ENCODE measurements at regions not wholly inside any gene's neighbourhood (a gene's known extent, or its start where the extent isn't known, plus 50 kb on each side); places are given as distances from the start of the nearest gene placed in this dataset.

DNA sequence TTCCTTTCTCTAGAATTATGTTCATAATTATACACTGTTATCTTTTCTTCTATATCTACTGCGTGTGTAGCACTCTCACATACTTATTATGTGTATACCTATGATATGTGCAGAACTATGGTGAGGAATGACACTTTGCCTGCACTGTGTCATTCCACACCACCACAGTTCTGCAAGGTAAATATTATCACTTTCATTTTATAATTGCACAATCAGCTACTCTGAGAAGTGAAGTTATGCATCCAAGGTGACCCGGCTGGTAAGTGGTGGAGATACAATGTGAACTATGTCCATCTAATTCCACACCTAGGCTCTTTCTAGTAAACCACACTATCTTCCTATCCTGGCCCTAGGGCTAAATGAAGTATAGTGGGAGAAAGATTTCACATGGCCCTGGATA is 170.1 kb upstream of the ATP10B start:
- intact Hi-C loops (cut with DNase I), result no loop called here
- no peaks in the 10 kb centered on the region for H3K27me3 ChIP-seq
- no peaks in the 10 kb centered on the region for H3K4me1 ChIP-seq
- WGBS, 2 donors, result 89 to 97% methylated on average over 2 of the region's 2 CpGs
- no peak for TF ChIP-seq POLR2A (IDR thresholded peaks at IDR 0.05)
- TF ChIP-seq, protein P1, sequence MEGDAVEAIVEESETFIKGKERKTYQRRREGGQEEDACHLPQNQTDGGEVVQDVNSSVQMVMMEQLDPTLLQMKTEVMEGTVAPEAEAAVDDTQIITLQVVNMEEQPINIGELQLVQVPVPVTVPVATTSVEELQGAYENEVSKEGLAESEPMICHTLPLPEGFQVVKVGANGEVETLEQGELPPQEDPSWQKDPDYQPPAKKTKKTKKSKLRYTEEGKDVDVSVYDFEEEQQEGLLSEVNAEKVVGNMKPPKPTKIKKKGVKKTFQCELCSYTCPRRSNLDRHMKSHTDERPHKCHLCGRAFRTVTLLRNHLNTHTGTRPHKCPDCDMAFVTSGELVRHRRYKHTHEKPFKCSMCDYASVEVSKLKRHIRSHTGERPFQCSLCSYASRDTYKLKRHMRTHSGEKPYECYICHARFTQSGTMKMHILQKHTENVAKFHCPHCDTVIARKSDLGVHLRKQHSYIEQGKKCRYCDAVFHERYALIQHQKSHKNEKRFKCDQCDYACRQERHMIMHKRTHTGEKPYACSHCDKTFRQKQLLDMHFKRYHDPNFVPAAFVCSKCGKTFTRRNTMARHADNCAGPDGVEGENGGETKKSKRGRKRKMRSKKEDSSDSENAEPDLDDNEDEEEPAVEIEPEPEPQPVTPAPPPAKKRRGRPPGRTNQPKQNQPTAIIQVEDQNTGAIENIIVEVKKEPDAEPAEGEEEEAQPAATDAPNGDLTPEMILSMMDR (IDR thresholded peaks at IDR 0.05), result no peak
- no peaks in the 10 kb centered on the region for H3K9me3 ChIP-seq
- no peak overlapping the region for H3K27ac ChIP-seq
- no peak for DNase-seq
- no peak overlapping the region for H3K4me3 ChIP-seq (replicated peaks in 1 of 3)
- H3K36me3 ChIP-seq, result no peaks in the 10 kb centered on the region

DNA sequence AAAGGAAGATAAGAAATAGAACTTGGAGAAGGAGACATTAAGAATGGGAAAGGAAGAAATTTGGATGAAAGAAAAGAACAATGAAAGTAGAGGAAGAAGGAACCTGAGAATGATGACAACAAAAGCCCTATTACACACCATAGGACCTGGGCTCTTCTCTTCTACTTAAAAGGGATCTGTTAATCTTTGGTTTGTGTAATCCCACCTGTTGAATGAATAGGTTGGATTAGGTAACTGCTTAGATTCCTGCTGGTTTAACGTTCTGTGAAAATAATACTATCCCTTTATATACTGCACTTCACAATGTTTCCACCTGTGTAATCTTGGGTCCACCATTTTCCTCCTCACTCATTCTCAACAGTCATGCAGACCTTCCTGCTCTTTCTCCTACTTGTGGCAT is 157.8 kb upstream of the ATP10B start:
- Histone ChIP-seq H3K36me3 (no peaks in the 10 kb centered on the region), H3K9me3 (no peaks in the 10 kb centered on the region), H3K27ac (no peak overlapping the region), H3K4me3 (replicated peaks in 1 of 3) (no peak overlapping the region), H3K4me1 (no peaks in the 10 kb centered on the region), H3K27me3 (no peaks in the 10 kb centered on the region)
- DNase-seq, result no peak
- intact Hi-C loops (cut with DNase I), result no loop called here
- TF ChIP-seq, protein P1 (IDR thresholded peaks at IDR 0.05), result no peak
- no peak for TF ChIP-seq POLR2A (IDR thresholded peaks at IDR 0.05)
- 37 to 45% methylated on average over 1 of the region's 1 CpG for WGBS, 2 donors

DNA sequence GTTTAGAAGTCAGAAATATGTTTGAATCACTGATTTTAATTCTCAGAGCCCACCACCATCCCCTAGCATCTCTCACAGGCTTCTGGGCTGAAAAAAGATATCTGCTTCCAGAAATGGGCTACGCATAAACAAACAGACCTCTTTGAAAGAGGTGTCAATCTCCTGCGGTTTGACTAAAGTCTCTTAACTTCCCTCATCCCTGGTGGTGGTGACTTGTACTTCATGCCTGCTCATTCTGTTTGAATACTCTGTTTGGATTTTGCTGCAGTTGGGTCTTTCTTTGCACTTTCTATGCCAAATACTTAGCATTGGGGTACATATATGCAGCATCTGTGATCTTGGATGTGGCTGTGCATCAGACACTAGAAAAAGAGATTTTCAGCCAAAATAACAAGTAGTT is 157.2 kb upstream of the ATP10B start:
- H3K9me3 ChIP-seq, result no peaks in the 10 kb centered on the region
- intact Hi-C loops (cut with DNase I), result no loop called here
- no peaks in the 10 kb centered on the region for H3K27me3 ChIP-seq
- WGBS, 2 donors, result 46 to 64% methylated on average over 2 of the region's 2 CpGs
- TF ChIP-seq POLR2A (IDR thresholded peaks at IDR 0.05), result no peak
- TF ChIP-seq, protein P1 (IDR thresholded peaks at IDR 0.05), result no peak
- H3K27ac ChIP-seq, result no peak overlapping the region
- DNase-seq, result no peak
- no peaks in the 10 kb centered on the region for H3K4me1 ChIP-seq
- H3K4me3 ChIP-seq (replicated peaks in 1 of 3), result no peak overlapping the region
- no peaks in the 10 kb centered on the region for H3K36me3 ChIP-seq

DNA sequence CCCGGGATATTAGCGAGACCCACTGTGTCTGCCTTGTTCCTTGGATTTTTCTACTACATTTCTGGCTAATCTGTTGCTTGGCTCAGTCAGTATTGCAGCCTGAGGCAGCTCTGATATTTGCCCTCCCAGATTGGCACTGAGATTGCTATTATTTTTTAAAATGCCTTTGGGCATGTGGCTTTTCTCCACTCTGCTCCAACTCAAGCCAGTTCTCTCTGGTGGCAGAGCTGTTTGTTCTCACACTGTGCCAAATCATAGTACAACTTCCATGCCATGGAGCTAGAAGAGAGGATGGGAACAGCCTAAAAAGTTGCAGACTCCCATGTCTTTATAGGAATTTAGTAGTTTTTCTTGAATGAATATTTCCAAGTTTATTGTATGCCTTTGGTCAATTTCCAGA is 155.9 kb upstream of the ATP10B start:
- H3K4me3 ChIP-seq (replicated peaks in 1 of 3), result no peak overlapping the region
- WGBS, 2 donors, result 74 to 77% methylated on average over 2 of the region's 2 CpGs
- H3K4me1 ChIP-seq, result no peaks in the 10 kb centered on the region
- no peak for DNase-seq
- no peak overlapping the region for H3K27ac ChIP-seq
- no peaks in the 10 kb centered on the region for H3K9me3 ChIP-seq
- H3K27me3 ChIP-seq, result no peaks in the 10 kb centered on the region
- TF ChIP-seq, protein P1 (IDR thresholded peaks at IDR 0.05), result no peak
- TF ChIP-seq POLR2A (IDR thresholded peaks at IDR 0.05), result no peak
- intact Hi-C loops (cut with DNase I), result no loop called here
- H3K36me3 ChIP-seq, result no peaks in the 10 kb centered on the region

DNA sequence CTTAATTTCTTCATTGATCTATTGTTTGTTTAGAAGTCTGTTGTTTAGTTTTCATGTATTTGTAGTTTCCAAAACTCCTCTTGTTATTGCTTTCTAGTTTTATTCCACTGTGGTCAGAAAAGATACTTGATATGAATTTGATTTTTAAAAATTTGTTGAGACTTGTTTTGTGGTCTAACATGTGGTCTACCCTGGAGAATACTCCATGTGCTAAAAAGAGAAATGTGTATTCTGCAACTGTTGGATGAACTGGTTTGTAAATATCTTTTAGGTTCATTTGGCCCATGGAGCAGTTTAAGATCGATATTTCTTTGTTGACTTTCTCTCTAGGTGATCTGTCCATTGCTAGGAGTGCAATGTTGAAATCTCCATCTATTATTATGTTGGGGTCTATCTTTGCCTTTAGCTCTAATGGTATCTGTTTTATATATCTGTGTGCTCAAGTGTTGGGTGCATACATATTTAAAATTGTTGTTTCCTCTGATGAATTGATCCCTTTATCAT is 150.6 kb upstream of the ATP10B start:
- Histone ChIP-seq H3K4me1 (no peaks in the 10 kb centered on the region), H3K27me3 (no peaks in the 10 kb centered on the region), H3K4me3 (replicated peaks in 1 of 3) (no peak overlapping the region), H3K9me3 (no peaks in the 10 kb centered on the region), H3K36me3 (no peaks in the 10 kb centered on the region), H3K27ac (no peak overlapping the region)
- 85 to 90% methylated on average over 1 of the region's 1 CpG for WGBS, 2 donors
- DNase-seq, result no peak
- TF ChIP-seq, protein P1 (IDR thresholded peaks at IDR 0.05), result no peak
- TF ChIP-seq POLR2A (IDR thresholded peaks at IDR 0.05), result no peak
- intact Hi-C loops (cut with DNase I), result no loop called here
